GM12878 (cell line): ENCODE measurements at regions not wholly inside any gene's neighbourhood (a gene's known extent, or its start where the extent isn't known, plus 50 kb on each side); places are given as distances from the start of the nearest gene placed in this dataset.

Experiments
- ATAC-seq: fragments of 200-7000 bp; cut with Tn5 transposase; 3 replicates; pipeline ENCODE4 v1.9.1; 2020; ENCODE audit warnings: mild to moderate bottlenecking, moderate library complexity
- BruUV-seq: library from RNA; stranded (reverse); fragments of 400-500 nt; replicated peaks from 2 replicates; lab custom pipeline; 2021; lab: Mats Ljungman, UMichigan
- CTCF ChIA-PET: fragments of 300-600 bp; sonication (Branson Sonifier 250); formaldehyde crosslinking; extraction: SDS; loops from one replicate; lab custom pipeline; 2021; ENCODE audit warnings: inconsistent platforms; lab: Yijun Ruan, JAX
- POLR2A ChIA-PET: fragments of 350-600 bp; formaldehyde crosslinking; extraction: SDS; loops from one replicate; lab custom pipeline; 2021; ENCODE audit warnings: inconsistent platforms; lab: Charles Lee
- RAD21 ChIA-PET: fragments of 300-600 bp; sonication (Branson Sonifier 250); formaldehyde crosslinking; loops from one replicate; lab custom pipeline; 2023; ENCODE audit warnings: antibody characterized with exemption; ENCODE audit not compliant: unreplicated experiment; lab: Charles Lee
- SMC1A ChIA-PET: fragments of 300-600 bp; sonication (Branson Sonifier 250); formaldehyde crosslinking; loops from one replicate; lab custom pipeline; 2023; ENCODE audit not compliant: unreplicated experiment, uncharacterized antibody; lab: Charles Lee
- DNase-seq: peaks from one replicate; pipeline ENCODE4 v3.0.0-alpha.2; 2011; ENCODE audit warnings: low read depth, low spot score
- FAIRE-seq: peaks from 3 replicates; lab custom pipeline; 2011; peaks lifted over from hg19 to GRCh38; lab: Jason Lieb, UNC
- H2AFZ ChIP-seq: 2 replicates; pipeline ENCODE4 v1.6.0; 2011; ENCODE audit warnings: low read depth, low read length, control low read depth; ENCODE audit not compliant: control insufficient read depth
- H3K27ac ChIP-seq: 2 replicates; pipeline ENCODE4 v1.5.1; 2011; ENCODE audit warnings: control low read depth; ENCODE audit not compliant: control insufficient read depth, insufficient read depth
- H3K27me3 ChIP-seq, 2 experiments: replicated peaks in 1 of 2; 2 replicates each; pipeline versions ENCODE4 v1.6.0 to v1.6.1; 2011; ENCODE audit warnings: low read length in 1 of 2; ENCODE audit not compliant: control insufficient read depth in 2 of 2, insufficient read depth in 2 of 2
- H3K36me3 ChIP-seq, 2 experiments: 2 replicates each; pipeline ENCODE4 v1.5.1; 2011; ENCODE audit warnings: low read length in 1 of 2; ENCODE audit not compliant: control insufficient read depth in 2 of 2, insufficient read depth in 2 of 2
- H3K4me1 ChIP-seq: 2 replicates; pipeline ENCODE4 v1.6.1; 2011; ENCODE audit warnings: mild to moderate bottlenecking, low read length, moderate library complexity, mixed read lengths; ENCODE audit not compliant: control insufficient read depth, insufficient read depth
- H3K4me2 ChIP-seq: 2 replicates; pipeline ENCODE4 v1.6.0; 2011; ENCODE audit warnings: control low read depth; ENCODE audit not compliant: control insufficient read depth, insufficient read depth
- H3K4me3 ChIP-seq: fragments of 200-600 bp; sonication (generic); 2 replicates; pipeline ENCODE4 v1.5.1; 2016
- H3K79me2 ChIP-seq: 2 replicates; pipeline ENCODE4 v1.6.0; 2011; ENCODE audit warnings: low read length; ENCODE audit not compliant: control insufficient read depth, insufficient read depth
- H3K9ac ChIP-seq: 2 replicates; pipeline ENCODE4 v1.8.0; 2011; ENCODE audit warnings: low read length, control low read depth, mixed read lengths; ENCODE audit not compliant: control insufficient read depth, insufficient read depth
- H3K9me3 ChIP-seq: replicated peaks from 3 replicates; pipeline ENCODE4 v1.5.1; 2011; ENCODE audit warnings: mild to moderate bottlenecking, low read length; ENCODE audit not compliant: control insufficient read depth, insufficient read depth
- H4K20me1 ChIP-seq: 2 replicates; pipeline ENCODE4 v1.6.0; 2011; ENCODE audit not compliant: control insufficient read depth, insufficient read depth
- BACH1 ChIP-seq: fragments of 450-650 bp; IDR thresholded peaks from 2 replicates; pipeline ENCODE4 v1.6.1; 2017; ENCODE audit warnings: mild to moderate bottlenecking, borderline replicate concordance
- BCL11A ChIP-seq: IDR thresholded peaks from 2 replicates; pipeline ENCODE4 v1.6.1; 2011; ENCODE audit warnings: low read depth, low read length
- BCLAF1 ChIP-seq: fragments of 450-650 bp; IDR thresholded peaks from 2 replicates; pipeline ENCODE4 v1.6.1; 2017; ENCODE audit warnings: antibody characterized with exemption, mild to moderate bottlenecking, moderate library complexity
- CBX5 ChIP-seq: sonication (generic); IDR thresholded peaks from 2 replicates; pipeline ENCODE4 v1.6.1; 2016; ENCODE audit warnings: low read depth, moderate library complexity, mild to moderate bottlenecking, inconsistent platforms
- CHD1 ChIP-seq: IDR thresholded peaks from 2 replicates; pipeline ENCODE4 v1.6.1; 2012; ENCODE audit warnings: low read depth, low read length, improper control_type of control experiment
- E2F8 ChIP-seq: fragments of 450-650 bp; IDR thresholded peaks from 2 replicates; pipeline ENCODE4 v1.6.1; 2018; ENCODE audit warnings: mild to moderate bottlenecking, low read depth, moderate library complexity; ENCODE audit not compliant: partially characterized antibody
- EED ChIP-seq: sonication (generic); IDR thresholded peaks from 2 replicates; pipeline ENCODE4 v1.6.1; 2016; ENCODE audit warnings: antibody characterized with exemption, low read depth
- FOXK2 ChIP-seq: fragments of 450-650 bp; IDR thresholded peaks from 2 replicates; pipeline ENCODE4 v1.6.1; 2017; ENCODE audit warnings: mild to moderate bottlenecking, moderate library complexity
- IKZF1 ChIP-seq: fragments of 450-650 bp; conservative IDR thresholded peaks from 2 replicates; pipeline ENCODE4 v1.6.1; 2017; ENCODE audit warnings: antibody characterized with exemption, mild to moderate bottlenecking
- JUNB ChIP-seq: IDR thresholded peaks from 2 replicates; pipeline ENCODE4 v1.6.1; 2016; ENCODE audit warnings: antibody characterized with exemption, mild to moderate bottlenecking
- MYB ChIP-seq: fragments of 150-350 bp; IDR thresholded peaks from 2 replicates; pipeline ENCODE4 v1.6.1; 2014; ENCODE audit warnings: mild to moderate bottlenecking, low read depth, low read length, borderline replicate concordance
- NBN ChIP-seq: fragments of 450-650 bp; IDR thresholded peaks from 2 replicates; pipeline ENCODE4 v1.6.1; 2016
- POLR2AphosphoS5 ChIP-seq: IDR thresholded peaks from 2 replicates; pipeline ENCODE4 v1.6.1; 2011; ENCODE audit warnings: mild to moderate bottlenecking, low read length, inconsistent platforms
- RELA ChIP-seq: fragments of 450-650 bp; IDR thresholded peaks from 2 replicates; pipeline ENCODE4 v1.8.0; 2014; ENCODE audit warnings: borderline replicate concordance; ENCODE audit not compliant: partially characterized antibody
- RUNX3 ChIP-seq: IDR thresholded peaks from 2 replicates; pipeline ENCODE4 v1.6.1; 2012; ENCODE audit warnings: low read length, inconsistent platforms
- SREBF1 ChIP-seq: IDR thresholded peaks from 2 replicates; pipeline ENCODE4 v1.6.1; 2012; ENCODE audit warnings: mild to moderate bottlenecking, low read length
- TAF1 ChIP-seq: IDR thresholded peaks from 2 replicates; pipeline ENCODE4 v1.6.1; 2011; ENCODE audit warnings: mild to moderate bottlenecking, low read depth, low read length, borderline replicate concordance
- ZNF207 ChIP-seq: fragments of 450-650 bp; IDR thresholded peaks from 2 replicates; pipeline ENCODE4 v1.6.1; 2014; ENCODE audit warnings: antibody characterized with exemption, mild to moderate bottlenecking, borderline replicate concordance
- ZNF687 ChIP-seq: fragments of 450-650 bp; IDR thresholded peaks from 2 replicates; pipeline ENCODE4 v1.6.1; 2017; ENCODE audit warnings: mild to moderate bottlenecking, moderate library complexity
- in situ Hi-C: fragments of 300-500 bp; cut with MboI; formaldehyde crosslinking; loops from 9 replicates; pipeline ENCODE4 v1.14.3; 2018; ENCODE audit warnings: mixed read lengths
- intact Hi-C: fragments of 100-400 bp; cut with micrococcal nuclease; formaldehyde crosslinking; loops from one replicate; pipeline ENCODE4 v1.14.2; 2022; ENCODE audit not compliant: unreplicated experiment

GRCh38 chrX:43604753-43605152 lies 51.3 kb upstream of the MAOA start:
- Histone ChIP-seq H3K27me3 (no peaks in the 10 kb centered on the region), H2AFZ (no peak overlapping the region), H3K9me3 (no peaks in the 10 kb centered on the region), H3K36me3 (no peaks in the 10 kb centered on the region), H3K27ac (no peak overlapping the region), H3K4me1 (no peaks in the 10 kb centered on the region), H3K4me2 (no peak overlapping the region), H4K20me1 (no peaks in the 10 kb centered on the region), H3K9ac (no peak overlapping the region), H3K4me3 (no peak overlapping the region), H3K79me2 (no peaks in the 10 kb centered on the region)
- CTCF ChIA-PET = no interaction called here
- in situ Hi-C loops (no loop called here), intact Hi-C loops (no loop called here)
- SMC1A ChIA-PET = no interaction called here
- no peak for TF ChIP-seq POLR2AphosphoS5
- TF ChIP-seq RELA = no peak
- TF ChIP-seq TAF1 = no peak
- no peak for TF ChIP-seq BCL11A
- TF ChIP-seq RUNX3 = no peak
- no peak for TF ChIP-seq ZNF207
- TF ChIP-seq JUNB = no peak
- TF ChIP-seq CHD1 = no peak
- no peak for TF ChIP-seq BCLAF1
- no peak for TF ChIP-seq IKZF1
- TF ChIP-seq ZNF687 = no peak
- no peak for TF ChIP-seq CBX5
- no peak for TF ChIP-seq NBN
- TF ChIP-seq MYB = no peak
- TF ChIP-seq FOXK2 = no peak
- no peak for TF ChIP-seq EED
- no peak for TF ChIP-seq SREBF1
- no peak for TF ChIP-seq BACH1
- no peak for TF ChIP-seq E2F8
- POLR2A ChIA-PET = no interaction called here
- BruUV-seq = no TSS peak
- ATAC-seq (no peak), DNase-seq (no peak), FAIRE-seq (no peak)
- RAD21 ChIA-PET = no interaction called here
